ENCODE measurements at regions not wholly inside any gene's neighbourhood (a gene's known extent, or its start where the extent isn't known, plus 50 kb on each side); places are given as distances from the start of the nearest gene placed in this dataset.

DNA sequence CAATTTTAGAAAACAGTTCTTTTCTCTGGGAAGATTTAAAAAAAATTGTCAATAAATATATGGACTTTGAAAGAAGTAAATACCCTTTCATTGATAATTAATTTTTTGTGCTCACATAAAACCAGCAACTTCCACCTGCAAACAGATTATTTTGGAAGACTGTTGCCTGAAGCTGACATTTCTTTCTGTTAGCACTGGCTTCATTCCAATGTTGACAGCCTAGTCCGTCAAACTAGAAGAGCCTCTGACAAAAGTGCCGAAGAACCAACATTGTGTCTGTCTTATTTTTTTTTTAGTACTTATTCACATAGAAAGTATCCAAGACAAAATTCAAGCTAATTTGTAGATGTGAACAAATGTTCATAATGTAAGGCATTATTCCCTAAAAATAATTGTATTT lies 108.6 kb upstream of the TMEM161B start:
- Histone ChIP-seq H2AFZ (ENCODE audit: low read length) (no peak overlapping the region), H3K9me3 (ENCODE audit: low read length) (no peaks in the 10 kb centered on the region), H3K4me1 (ENCODE audit: insufficient read depth, low read length, poor library complexity, severe bottlenecking) (no peaks in the 10 kb centered on the region), H3K4me3 (ENCODE audit: low read depth, low read length, poor library complexity, severe bottlenecking) (no peak overlapping the region), H3K4me2 (ENCODE audit: low read length) (no peak overlapping the region), H4K20me1 (ENCODE audit: insufficient read depth, low read length) (no peaks in the 10 kb centered on the region), H3K79me2 (ENCODE audit: insufficient read depth, low read depth, low read length) (no peaks in the 10 kb centered on the region), H3K27ac (ENCODE audit: low read depth, low read length, poor library complexity, severe bottlenecking) (no peak overlapping the region), H3K36me3 (ENCODE audit: insufficient read depth, low read length) (no peaks in the 10 kb centered on the region), H3K9me2 (ENCODE audit: insufficient read depth, low read length) (no peaks in the 10 kb centered on the region)
- ChIA-PET POLR2A (interaction anchor here (0.6 kb wide), 1 partner anchor 532 kb away, joined by 3 read pairs; no protein-coding TSS in a partner anchor), CTCF (ENCODE audit: unreplicated experiment) (no interaction called here)
- no TSS peak for BruUV-seq (replicated peaks)
- no peak for DNase-seq (ENCODE audit: low spot score)
- intact Hi-C loops (cut with micrococcal nuclease; ENCODE audit: unreplicated experiment), result no loop called here
- no peak for TF ChIP-seq EZH2phosphoT487 (IDR thresholded peaks at IDR 0.05; ENCODE audit: borderline replicate concordance, low read depth, low read length)
- TF ChIP-seq, protein P1, sequence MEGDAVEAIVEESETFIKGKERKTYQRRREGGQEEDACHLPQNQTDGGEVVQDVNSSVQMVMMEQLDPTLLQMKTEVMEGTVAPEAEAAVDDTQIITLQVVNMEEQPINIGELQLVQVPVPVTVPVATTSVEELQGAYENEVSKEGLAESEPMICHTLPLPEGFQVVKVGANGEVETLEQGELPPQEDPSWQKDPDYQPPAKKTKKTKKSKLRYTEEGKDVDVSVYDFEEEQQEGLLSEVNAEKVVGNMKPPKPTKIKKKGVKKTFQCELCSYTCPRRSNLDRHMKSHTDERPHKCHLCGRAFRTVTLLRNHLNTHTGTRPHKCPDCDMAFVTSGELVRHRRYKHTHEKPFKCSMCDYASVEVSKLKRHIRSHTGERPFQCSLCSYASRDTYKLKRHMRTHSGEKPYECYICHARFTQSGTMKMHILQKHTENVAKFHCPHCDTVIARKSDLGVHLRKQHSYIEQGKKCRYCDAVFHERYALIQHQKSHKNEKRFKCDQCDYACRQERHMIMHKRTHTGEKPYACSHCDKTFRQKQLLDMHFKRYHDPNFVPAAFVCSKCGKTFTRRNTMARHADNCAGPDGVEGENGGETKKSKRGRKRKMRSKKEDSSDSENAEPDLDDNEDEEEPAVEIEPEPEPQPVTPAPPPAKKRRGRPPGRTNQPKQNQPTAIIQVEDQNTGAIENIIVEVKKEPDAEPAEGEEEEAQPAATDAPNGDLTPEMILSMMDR (conservative IDR thresholded peaks at IDR 0.05; ENCODE audit: low read length), result no peak

DNA sequence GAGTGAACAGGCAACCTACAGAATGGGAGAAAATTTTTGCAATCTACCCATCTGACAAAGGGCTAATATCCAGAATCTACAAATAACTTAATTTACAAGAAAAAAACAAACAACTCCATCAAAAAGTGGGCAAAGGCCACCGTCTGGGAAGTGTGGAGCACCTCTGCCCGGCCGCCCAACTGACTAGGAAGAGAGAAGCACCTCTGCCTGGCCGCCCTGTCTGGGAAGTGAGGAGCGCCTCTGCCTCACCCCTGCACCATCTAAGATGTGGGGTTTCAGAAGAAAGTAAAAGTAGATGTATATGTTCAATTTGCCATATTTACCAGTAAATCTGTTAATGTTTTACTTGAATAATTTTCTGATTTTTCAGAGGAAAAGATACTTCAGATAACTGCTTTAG lies 108.1 kb upstream of the TMEM161B start:
- Histone ChIP-seq H3K9me3 (ENCODE audit: low read length) (no peaks in the 10 kb centered on the region), H4K20me1 (ENCODE audit: insufficient read depth, low read length) (no peaks in the 10 kb centered on the region), H2AFZ (ENCODE audit: low read length) (no peak overlapping the region), H3K4me1 (ENCODE audit: insufficient read depth, low read length, poor library complexity, severe bottlenecking) (no peaks in the 10 kb centered on the region), H3K79me2 (ENCODE audit: insufficient read depth, low read depth, low read length) (no peaks in the 10 kb centered on the region), H3K36me3 (ENCODE audit: insufficient read depth, low read length) (no peaks in the 10 kb centered on the region), H3K4me2 (ENCODE audit: low read length) (no peak overlapping the region), H3K9me2 (ENCODE audit: insufficient read depth, low read length) (no peaks in the 10 kb centered on the region), H3K27ac (ENCODE audit: low read depth, low read length, poor library complexity, severe bottlenecking) (no peak overlapping the region), H3K4me3 (ENCODE audit: low read depth, low read length, poor library complexity, severe bottlenecking) (no peak overlapping the region)
- CTCF ChIA-PET (ENCODE audit: unreplicated experiment), result no interaction called here
- BruUV-seq (replicated peaks), result no TSS peak
- POLR2A ChIA-PET, result interaction anchor here (0.6 kb wide), 2 partner anchors 30 to 532 kb away, joined by 3 read pairs; no protein-coding TSS in a partner anchor
- TF ChIP-seq EZH2phosphoT487 (IDR thresholded peaks at IDR 0.05; ENCODE audit: borderline replicate concordance, low read depth, low read length), result no peak
- TF ChIP-seq, protein P1 (conservative IDR thresholded peaks at IDR 0.05; ENCODE audit: low read length), result no peak
- intact Hi-C loops (cut with micrococcal nuclease; ENCODE audit: unreplicated experiment), result no loop called here
- no peak for DNase-seq (ENCODE audit: low spot score)

DNA sequence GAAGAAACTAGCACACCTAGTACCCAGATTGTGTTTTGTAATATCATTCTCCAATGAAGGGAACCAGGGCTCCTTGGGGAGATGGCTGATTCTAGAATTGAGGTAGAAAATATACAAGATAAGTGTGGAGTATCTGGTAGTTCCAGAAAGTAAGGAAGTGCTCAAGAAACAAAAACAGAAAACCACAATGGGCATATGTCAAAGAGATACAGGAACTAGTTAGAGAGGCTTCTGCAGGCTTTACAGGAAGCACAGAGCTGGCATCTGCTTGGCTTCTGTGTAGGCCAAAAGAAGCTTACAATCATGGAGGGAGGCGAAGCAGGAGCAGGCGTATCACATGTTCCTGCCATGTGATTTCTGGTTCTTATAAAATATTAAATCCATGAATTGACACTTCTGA lies 105.7 kb upstream of the TMEM161B start:
- TF ChIP-seq, protein P1 (conservative IDR thresholded peaks at IDR 0.05; ENCODE audit: low read length), result no peak
- no peak for TF ChIP-seq EZH2phosphoT487 (IDR thresholded peaks at IDR 0.05; ENCODE audit: borderline replicate concordance, low read depth, low read length)
- H3K4me2 ChIP-seq (ENCODE audit: low read length), result no peak overlapping the region
- no peak overlapping the region for H3K4me3 ChIP-seq (ENCODE audit: low read depth, low read length, poor library complexity, severe bottlenecking)
- no peaks in the 10 kb centered on the region for H4K20me1 ChIP-seq (ENCODE audit: insufficient read depth, low read length)
- H2AFZ ChIP-seq (ENCODE audit: low read length), result no peak overlapping the region
- ChIA-PET CTCF (ENCODE audit: unreplicated experiment) (no interaction called here), POLR2A (interaction anchor here (0.7 to 1.1 kb wide), 2 partner anchors 108 to 174 kb away, joined by 3 read pairs; no protein-coding TSS in a partner anchor)
- H3K79me2 ChIP-seq (ENCODE audit: insufficient read depth, low read depth, low read length), result no peaks in the 10 kb centered on the region
- no peaks in the 10 kb centered on the region for H3K4me1 ChIP-seq (ENCODE audit: insufficient read depth, low read length, poor library complexity, severe bottlenecking)
- no peaks in the 10 kb centered on the region; the same call in 1 of the 2 replicates for H3K9me2 ChIP-seq (ENCODE audit: insufficient read depth, low read length)
- BruUV-seq (replicated peaks), result no TSS peak
- DNase-seq (ENCODE audit: low spot score), result no peak
- H3K36me3 ChIP-seq (ENCODE audit: insufficient read depth, low read length), result no peaks in the 10 kb centered on the region
- no peak overlapping the region for H3K27ac ChIP-seq (ENCODE audit: low read depth, low read length, poor library complexity, severe bottlenecking)
- H3K9me3 ChIP-seq (ENCODE audit: low read length), result no peaks in the 10 kb centered on the region
- intact Hi-C loops (cut with micrococcal nuclease; ENCODE audit: unreplicated experiment), result no loop called here
